Psoas muscle (tissue), 7 donors: ENCODE measurements at regions not wholly inside any gene's neighbourhood (a gene's known extent, or its start where the extent isn't known, plus 50 kb on each side); places are given as distances from the start of the nearest gene placed in this dataset.

ENCODE experiments used
- ATAC-seq, 4 donors: fragments of 200-7000 bp; cut with Tn5 transposase; one replicate each; pipeline ENCODE4 v1.9.1; 2020; ENCODE audit warnings: moderate library complexity in 3 of 4, mild to moderate bottlenecking in 2 of 4
- DNase-seq, 2 donors: peaks; one replicate each; pipeline ENCODE4 v3.0.0-alpha.2; 2020
- H3K27ac ChIP-seq: fragments of 200-600 bp; one replicate; pipeline ENCODE4 v1.8.0; 2022
- H3K27me3 ChIP-seq, 3 donors: fragments of 200-600 bp in 1 of 3; one replicate each; pipeline versions ENCODE4 v1.6.1 to v1.8.0; 2013 to 2022; ENCODE audit warnings: low read length in 2 of 3, mild to moderate bottlenecking in 2 of 3, moderate library complexity in 1 of 3; ENCODE audit not compliant: insufficient read depth in 3 of 3
- H3K36me3 ChIP-seq, 2 donors: fragments of 200-600 bp in 1 of 2; one replicate each; pipeline versions ENCODE4 v1.6.1 to v1.8.0; 2013 to 2022; ENCODE audit warnings: low read depth in 1 of 2, mild to moderate bottlenecking in 1 of 2, moderate library complexity in 1 of 2; ENCODE audit not compliant: insufficient read depth in 1 of 2
- H3K4me1 ChIP-seq: fragments of 200-600 bp; one replicate; pipeline ENCODE4 v1.8.0; 2022
- H3K4me3 ChIP-seq: fragments of 200-600 bp; one replicate; pipeline ENCODE4 v1.8.0; 2022; ENCODE audit warnings: mild to moderate bottlenecking
- H3K9me3 ChIP-seq: fragments of 200-600 bp; one replicate; pipeline ENCODE4 v1.8.0; 2022
- CTCF ChIP-seq: fragments of 200-600 bp; IDR thresholded peaks from one replicate; pipeline ENCODE4 v1.8.0; 2022; ENCODE audit warnings: antibody characterized with exemption
- WGBS, 3 donors: extraction: QIAGEN DNeasy Blood & Tissue Kit; methylation state at CpG; one replicate each; pipeline versions ENCODE4 v1.1.6 to v1.1.7; 2013; 5-methylcytosine and 5-hydroxymethylcytosine counted together
- intact Hi-C, 2 donors: fragments of 100-400 bp; cut with DNase I; formaldehyde crosslinking; loops; one replicate each; pipeline versions ENCODE4 v1.11.0 to v1.14.2; 2022
- donor health status: healthy with polysubstance abuse.
- donor health status: DM: no; HTN: no; CAD: no; lungs with moderate emphysema.
- donor health status: Bipolar disorder and iron deficiency.
- donor health status: healthy.
- donor health status: DM: yes; HTN: yes; CAD: no.
- donor health status: DM: no; HTN: no; CAD: no.
- donor health status: DM: yes; HTN: yes; CAD: no.

GRCh38 chr13:108142702-108143436 lies 72.5 kb downstream of the LIG4 start:
- Histone ChIP-seq H3K27me3 (no peaks in the 10 kb centered on the region), H3K9me3 (no peaks in the 10 kb centered on the region), H3K27ac (no peak overlapping the region), H3K36me3 (no peaks in the 10 kb centered on the region), H3K4me3 (no peak overlapping the region), H3K4me1 (no peaks in the 10 kb centered on the region)
- WGBS, 3 donors, result 53 to 63% (median 59%) methylated on average over 4 of the region's 4 CpGs
- DNase-seq, result no peak
- no peak for ATAC-seq
- no peak for TF ChIP-seq CTCF
- intact Hi-C loops, result no loop called here

- H3K36me3 ChIP-seq, result no peaks in the 10 kb centered on the region
- WGBS, 3 donors, result 71 to 90% (median 75%) methylated on average over 1 of the region's 1 CpG
- no peaks in the 10 kb centered on the region for H3K9me3 ChIP-seq
- ATAC-seq (no peak), DNase-seq (no peak)
- no peak overlapping the region for H3K4me3 ChIP-seq
- TF ChIP-seq CTCF, result no peak
- no peaks in the 10 kb centered on the region for H3K4me1 ChIP-seq
- H3K27ac ChIP-seq, result no peak overlapping the region
- intact Hi-C loops, result no loop called here
- H3K27me3 ChIP-seq, result no peaks in the 10 kb centered on the region
Observed at GRCh38 chr13:108137176-108137575, 78.2 kb downstream of the LIG4 start.

- DNase-seq (no peak), ATAC-seq (no peak)
- H3K36me3 ChIP-seq, result no peaks in the 10 kb centered on the region
- H3K4me3 ChIP-seq, result no peak overlapping the region
- H3K27ac ChIP-seq, result no peak overlapping the region
- TF ChIP-seq CTCF, result no peak
- H3K4me1 ChIP-seq, result no peaks in the 10 kb centered on the region
- intact Hi-C loops, result no loop called here
- H3K27me3 ChIP-seq, result no peaks in the 10 kb centered on the region
- no peaks in the 10 kb centered on the region for H3K9me3 ChIP-seq
Observed at GRCh38 chr13:108127406-108127805, 87.9 kb downstream of the LIG4 start.

GRCh38 chr13:108126056-108126455 lies 89.3 kb downstream of the LIG4 start:
- intact Hi-C loops, result no loop called here
- H3K27ac ChIP-seq, result no peak overlapping the region
- H3K9me3 ChIP-seq, result no peaks in the 10 kb centered on the region
- no peaks in the 10 kb centered on the region for H3K4me1 ChIP-seq
- no peak for TF ChIP-seq CTCF
- no peaks in the 10 kb centered on the region for H3K36me3 ChIP-seq
- no peak overlapping the region for H3K4me3 ChIP-seq
- DNase-seq (no peak), ATAC-seq (no peak)
- no peaks in the 10 kb centered on the region for H3K27me3 ChIP-seq
- WGBS, 3 donors, result 70 to 88% (median 86%) methylated on average over 2 of the region's 2 CpGs

- no peaks in the 10 kb centered on the region for H3K4me1 ChIP-seq
- H3K9me3 ChIP-seq, result no peaks in the 10 kb centered on the region
- H3K36me3 ChIP-seq, result no peaks in the 10 kb centered on the region
- 90 to 92% (median 91%) methylated on average over 1 of the region's 1 CpG for WGBS, 3 donors
- ATAC-seq, result no peak
- intact Hi-C loops, result no loop called here
- no peak for DNase-seq
- no peak overlapping the region for H3K4me3 ChIP-seq
- H3K27ac ChIP-seq, result no peak overlapping the region
- no peaks in the 10 kb centered on the region for H3K27me3 ChIP-seq
- TF ChIP-seq CTCF, result no peak
Observed at GRCh38 chr13:108121406-108121805, 93.9 kb downstream of the LIG4 start.
